A549 (cell line): ENCODE measurements at regions not wholly inside any gene's neighbourhood (a gene's known extent, or its start where the extent isn't known, plus 50 kb on each side); places are given as distances from the start of the nearest gene placed in this dataset.

Experiments used
- ATAC-seq, 2 experiments: fragments of 200-7000 bp in 1 of 2; fragments of >200 bp in 1 of 2; cut with Nextera tagmentation in 1 of 2; cut with Tn5 transposase in 1 of 2; 3 replicates each; pipeline versions ENCODE4 v1.8.0 to v1.9.1; 2018 to 2020; ENCODE audit warnings: mild to moderate bottlenecking in 1 of 2, moderate library complexity in 1 of 2
- CTCF ChIA-PET: fragments of 300-600 bp; sonication (Branson Sonifier 250); formaldehyde crosslinking; extraction: SDS; loops from one replicate; lab custom pipeline; 2021; ENCODE audit warnings: antibody characterized with exemption, inconsistent platforms; lab: Yijun Ruan, JAX
- POLR2A ChIA-PET: fragments of 350-600 bp; formaldehyde crosslinking; extraction: SDS; loops from one replicate; lab custom pipeline; 2021; ENCODE audit warnings: antibody characterized with exemption, inconsistent platforms; lab: Yijun Ruan, JAX
- DNase-seq, 2 experiments: peaks; one replicate each; pipeline versions ENCODE4 v3.0.0 to v3.0.0-alpha.2; 2011 to 2016; ENCODE audit warnings: low read depth in 1 of 2, low spot score in 1 of 2
- FAIRE-seq: peaks from 2 replicates; lab custom pipeline; 2011; peaks lifted over from hg19 to GRCh38; lab: Jason Lieb, UNC
- H3K27ac ChIP-seq, 2 experiments: fragments of >200 bp; sonication (Bioruptor Twin); formaldehyde crosslinking; 3 replicates each; pipeline ENCODE4 v1.5.1; 2016 to 2017
- H3K4me1 ChIP-seq: fragments of >200 bp; sonication (Bioruptor Twin); formaldehyde crosslinking; 3 replicates; pipeline ENCODE4 v1.6.1; 2016
- H3K4me2 ChIP-seq: fragments of >200 bp; sonication (Bioruptor Twin); formaldehyde crosslinking; 3 replicates; pipeline ENCODE4 v1.6.1; 2016
- H3K4me3 ChIP-seq: fragments of >200 bp; sonication (Bioruptor Twin); formaldehyde crosslinking; 3 replicates; pipeline ENCODE4 v1.5.1; 2016
- H3K9me3 ChIP-seq: fragments of >200 bp; sonication (Bioruptor Twin); formaldehyde crosslinking; 3 replicates; pipeline ENCODE4 v1.6.1; 2016
- ATOH8 ChIP-seq: fragments of 250-450 bp; sonication (Bioruptor Pico); IDR thresholded peaks from 2 replicates; pipeline ENCODE4 v1.5.0; 2020; ENCODE audit warnings: low read depth, mild to moderate bottlenecking, moderate library complexity
- BHLHE40 ChIP-seq: IDR thresholded peaks from 2 replicates; pipeline ENCODE4 v1.6.1; 2012; ENCODE audit warnings: low read depth, low read length, inconsistent platforms
- CBX2 ChIP-seq: fragments of 200-600 bp; sonication (generic); IDR thresholded peaks from 2 replicates; pipeline ENCODE4 v1.6.1; 2016; ENCODE audit warnings: low read depth, mild to moderate bottlenecking, borderline replicate concordance
- EHF ChIP-seq: fragments of 250-450 bp; sonication (Bioruptor Pico); IDR thresholded peaks from 2 replicates; pipeline ENCODE4 v1.5.0; 2020; ENCODE audit warnings: mild to moderate bottlenecking
- EHMT2 ChIP-seq: fragments of 200-600 bp; sonication (generic); IDR thresholded peaks from 2 replicates; pipeline ENCODE4 v1.6.1; 2016; ENCODE audit warnings: antibody characterized with exemption, low read depth, mild to moderate bottlenecking, moderate library complexity
- EP300 ChIP-seq, 2 experiments: fragments of >200 bp; sonication (Bioruptor Twin); formaldehyde crosslinking; IDR thresholded peaks; 2 replicates in 1 of 2; 3 replicates in 1 of 2; pipeline ENCODE4 v1.6.1; 2016 to 2017
- FOSB ChIP-seq: fragments of 250-450 bp; sonication (Bioruptor Pico); IDR thresholded peaks from 2 replicates; pipeline ENCODE4 v1.5.0; 2020; ENCODE audit warnings: mild to moderate bottlenecking, moderate library complexity
- FOXS1 ChIP-seq: fragments of 250-450 bp; sonication (Bioruptor Pico); IDR thresholded peaks from 2 replicates; pipeline ENCODE4 v1.5.0; 2020; ENCODE audit warnings: mild to moderate bottlenecking, moderate library complexity
- GATA3 ChIP-seq: IDR thresholded peaks from 2 replicates; pipeline ENCODE4 v1.6.1; 2012; ENCODE audit warnings: borderline replicate concordance
- JUN ChIP-seq, 2 experiments: fragments of >200 bp; sonication (Bioruptor Twin); formaldehyde crosslinking; IDR thresholded peaks; 2 replicates in 1 of 2; 3 replicates in 1 of 2; pipeline ENCODE4 v1.6.1; 2016 to 2017
- JUNB ChIP-seq: fragments of >200 bp; sonication (Bioruptor Twin); formaldehyde crosslinking; IDR thresholded peaks from 2 replicates; pipeline ENCODE4 v1.6.1; 2016
- MAZ ChIP-seq: fragments of 150-350 bp; IDR thresholded peaks from 2 replicates; pipeline ENCODE4 v1.6.1; 2014; ENCODE audit warnings: antibody characterized with exemption, low read depth, low read length, borderline replicate concordance
- MYC ChIP-seq: IDR thresholded peaks from 2 replicates; pipeline ENCODE4 v1.6.1; 2012; ENCODE audit warnings: mild to moderate bottlenecking, inconsistent platforms, low read length, improper control_type of control experiment, borderline replicate concordance
- PHF8 ChIP-seq: fragments of 200-600 bp; sonication (generic); IDR thresholded peaks from 2 replicates; pipeline ENCODE4 v1.6.1; 2016; ENCODE audit warnings: low read depth, mild to moderate bottlenecking, antibody characterized with exemption, moderate library complexity, borderline replicate concordance
- SREBF2 ChIP-seq: fragments of 450-650 bp; IDR thresholded peaks from 2 replicates; pipeline ENCODE4 v1.6.1; 2014; ENCODE audit warnings: mild to moderate bottlenecking, moderate library complexity
- TFCP2L1 ChIP-seq: fragments of 250-450 bp; sonication (Bioruptor Pico); IDR thresholded peaks from 2 replicates; pipeline ENCODE4 v1.5.0; 2021; ENCODE audit warnings: mild to moderate bottlenecking
- TP53 ChIP-seq: fragments of 250-450 bp; sonication (Bioruptor Pico); IDR thresholded peaks from 2 replicates; pipeline ENCODE4 v1.5.0; 2021; ENCODE audit warnings: mild to moderate bottlenecking, moderate library complexity
- ZC3H11A ChIP-seq: fragments of 450-650 bp; IDR thresholded peaks from 2 replicates; pipeline ENCODE4 v1.6.1; 2014; ENCODE audit warnings: antibody characterized with exemption, mild to moderate bottlenecking
- ZFP36 ChIP-seq: fragments of 450-650 bp; IDR thresholded peaks from 2 replicates; pipeline ENCODE4 v1.6.1; 2014; ENCODE audit warnings: borderline replicate concordance; ENCODE audit not compliant: partially characterized antibody
- ZSCAN20 ChIP-seq: fragments of 250-450 bp; sonication (Bioruptor Pico); IDR thresholded peaks from 2 replicates; pipeline ENCODE4 v1.8.0; 2022; ENCODE audit warnings: mild to moderate bottlenecking, moderate library complexity
- WGBS: methylation state at CpG from one replicate; pipeline ENCODE4 v1.1.6; 2017; ENCODE audit errors: missing lambda C conversion rate; 5-methylcytosine and 5-hydroxymethylcytosine counted together
- TF ChIP-seq, protein P1 (sequence below): fragments of >200 bp; sonication (Bioruptor Twin); formaldehyde crosslinking; IDR thresholded peaks from 2 replicates; pipeline ENCODE4 v1.6.1; 2016
- TF ChIP-seq, protein P2 (sequence below): fragments of 200-600 bp; sonication (generic); IDR thresholded peaks from 2 replicates; pipeline ENCODE4 v1.6.1; 2016; ENCODE audit warnings: antibody characterized with exemption, mild to moderate bottlenecking, moderate library complexity
- TF ChIP-seq, protein P3 (sequence below): fragments of 450-650 bp; IDR thresholded peaks from 2 replicates; pipeline ENCODE4 v1.6.1; 2014; ENCODE audit warnings: antibody characterized with exemption

GRCh38 chr4:23213198-23213597, 520.5 kb downstream of the GBA3 start:
- 26% methylated on average over 2 of the region's 2 CpGs for WGBS
- POLR2A ChIA-PET = no interaction called here
- H3K4me1 ChIP-seq = no peaks in the 10 kb centered on the region

GRCh38 chr4:23212558-23212957, 519.8 kb downstream of the GBA3 start:
- CTCF ChIA-PET = no interaction called here
- no peak for FAIRE-seq
- ATAC-seq = no peak
- Histone ChIP-seq H3K4me2 (no peak overlapping the region), H3K27ac (no peak overlapping the region), H3K4me1 (no peaks in the 10 kb centered on the region), H3K9me3 (no peaks in the 10 kb centered on the region), H3K4me3 (no peak overlapping the region)
- TF ChIP-seq MYC (no peak), JUNB (no peak), PHF8 (no peak), SREBF2 (no peak), CBX2 (no peak), ATOH8 (CRISPR knock-in tag) (no peak), GATA3 (no peak), MAZ (no peak), TFCP2L1 (CRISPR knock-in tag) (no peak), BHLHE40 (no peak), TP53 (CRISPR knock-in tag) (no peak), ZSCAN20 (CRISPR knock-in tag) (no peak), ZFP36 (no peak), EHMT2 (no peak)
- TF ChIP-seq, protein P1, sequence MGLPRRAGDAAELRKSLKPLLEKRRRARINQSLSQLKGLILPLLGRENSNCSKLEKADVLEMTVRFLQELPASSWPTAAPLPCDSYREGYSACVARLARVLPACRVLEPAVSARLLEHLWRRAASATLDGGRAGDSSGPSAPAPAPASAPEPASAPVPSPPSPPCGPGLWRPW = no peak
- TF ChIP-seq, protein P2, sequence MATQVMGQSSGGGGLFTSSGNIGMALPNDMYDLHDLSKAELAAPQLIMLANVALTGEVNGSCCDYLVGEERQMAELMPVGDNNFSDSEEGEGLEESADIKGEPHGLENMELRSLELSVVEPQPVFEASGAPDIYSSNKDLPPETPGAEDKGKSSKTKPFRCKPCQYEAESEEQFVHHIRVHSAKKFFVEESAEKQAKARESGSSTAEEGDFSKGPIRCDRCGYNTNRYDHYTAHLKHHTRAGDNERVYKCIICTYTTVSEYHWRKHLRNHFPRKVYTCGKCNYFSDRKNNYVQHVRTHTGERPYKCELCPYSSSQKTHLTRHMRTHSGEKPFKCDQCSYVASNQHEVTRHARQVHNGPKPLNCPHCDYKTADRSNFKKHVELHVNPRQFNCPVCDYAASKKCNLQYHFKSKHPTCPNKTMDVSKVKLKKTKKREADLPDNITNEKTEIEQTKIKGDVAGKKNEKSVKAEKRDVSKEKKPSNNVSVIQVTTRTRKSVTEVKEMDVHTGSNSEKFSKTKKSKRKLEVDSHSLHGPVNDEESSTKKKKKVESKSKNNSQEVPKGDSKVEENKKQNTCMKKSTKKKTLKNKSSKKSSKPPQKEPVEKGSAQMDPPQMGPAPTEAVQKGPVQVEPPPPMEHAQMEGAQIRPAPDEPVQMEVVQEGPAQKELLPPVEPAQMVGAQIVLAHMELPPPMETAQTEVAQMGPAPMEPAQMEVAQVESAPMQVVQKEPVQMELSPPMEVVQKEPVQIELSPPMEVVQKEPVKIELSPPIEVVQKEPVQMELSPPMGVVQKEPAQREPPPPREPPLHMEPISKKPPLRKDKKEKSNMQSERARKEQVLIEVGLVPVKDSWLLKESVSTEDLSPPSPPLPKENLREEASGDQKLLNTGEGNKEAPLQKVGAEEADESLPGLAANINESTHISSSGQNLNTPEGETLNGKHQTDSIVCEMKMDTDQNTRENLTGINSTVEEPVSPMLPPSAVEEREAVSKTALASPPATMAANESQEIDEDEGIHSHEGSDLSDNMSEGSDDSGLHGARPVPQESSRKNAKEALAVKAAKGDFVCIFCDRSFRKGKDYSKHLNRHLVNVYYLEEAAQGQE = no peak
- no peak for DNase-seq
- POLR2A ChIA-PET = no interaction called here
- WGBS = 21% methylated on average over 3 of the region's 4 CpGs

More at GRCh38 chr4:23213198-23213597, 520.5 kb downstream of the GBA3 start:
- no peak for DNase-seq
- Histone ChIP-seq H3K9me3 (no peaks in the 10 kb centered on the region), H3K4me3 (no peak overlapping the region), H3K4me2 (no peak overlapping the region), H3K27ac (no peak overlapping the region)
- no peak for FAIRE-seq
- no peak for ATAC-seq
- TF ChIP-seq FOXS1 (CRISPR knock-in tag) (no peak), ZC3H11A (no peak), MAZ (no peak), EP300 (IDR thresholded peaks at IDR 0.05) (no peak), JUN (IDR thresholded peaks at IDR 0.05) (no peak), EHF (no peak), ZSCAN20 (CRISPR knock-in tag) (no peak), FOSB (CRISPR knock-in tag) (no peak), BHLHE40 (no peak)
- TF ChIP-seq, protein P3, sequence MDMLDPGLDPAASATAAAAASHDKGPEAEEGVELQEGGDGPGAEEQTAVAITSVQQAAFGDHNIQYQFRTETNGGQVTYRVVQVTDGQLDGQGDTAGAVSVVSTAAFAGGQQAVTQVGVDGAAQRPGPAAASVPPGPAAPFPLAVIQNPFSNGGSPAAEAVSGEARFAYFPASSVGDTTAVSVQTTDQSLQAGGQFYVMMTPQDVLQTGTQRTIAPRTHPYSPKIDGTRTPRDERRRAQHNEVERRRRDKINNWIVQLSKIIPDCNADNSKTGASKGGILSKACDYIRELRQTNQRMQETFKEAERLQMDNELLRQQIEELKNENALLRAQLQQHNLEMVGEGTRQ = no peak
- CTCF ChIA-PET = no interaction called here
